Left lobe of liver (tissue), 2 donors: ENCODE measurements at regions not wholly inside any gene's neighbourhood (a gene's known extent, or its start where the extent isn't known, plus 50 kb on each side); places are given as distances from the start of the nearest gene placed in this dataset.

Experiments used
- ATAC-seq: fragments of 200-7000 bp; cut with Tn5 transposase; one replicate; pipeline ENCODE4 v1.9.1; 2020; ENCODE audit warnings: mild to moderate bottlenecking, moderate library complexity
- DNase-seq: peaks from one replicate; pipeline ENCODE4 v3.0.0-alpha.2; 2020; ENCODE audit warnings: low spot score
- donor health status: DM: no; HTN: no; CAD: no; lungs with moderate emphysema.
- donor health status: DM: no; HTN: yes; CAD: no.

- ATAC-seq: no peak
- no peak for DNase-seq
These were observed 758.7 kb downstream of the BRD1 start for GRCh38 chr22:49068861-49069500.

- no peak for ATAC-seq
- DNase-seq: no peak
These were observed 760.2 kb downstream of the BRD1 start for GRCh38 chr22:49067504-49067903.

- ATAC-seq (no peak), DNase-seq (no peak)
These were observed 761.1 kb downstream of the BRD1 start for GRCh38 chr22:49066619-49067018.

DNA sequence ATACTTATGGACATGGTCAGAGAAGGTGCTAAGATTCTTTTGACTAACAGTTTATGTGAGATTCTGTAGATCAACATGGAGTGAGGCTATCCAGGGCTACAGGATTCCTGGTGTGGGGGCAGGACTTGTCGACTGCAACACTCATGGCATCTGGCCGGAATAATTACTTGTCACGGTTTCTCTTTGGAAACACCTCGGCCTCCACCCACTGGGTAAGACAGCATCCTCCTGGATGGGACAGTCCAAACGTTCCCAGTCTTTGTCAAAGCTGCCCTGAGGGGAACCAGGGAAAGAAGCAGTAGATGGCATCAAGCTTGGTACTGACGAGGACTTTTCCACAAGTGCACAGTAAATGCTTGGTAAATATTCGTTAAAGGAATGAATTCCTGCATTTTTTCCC lies 762.8 kb downstream of the BRD1 start:
- ATAC-seq: no peak
- no peak for DNase-seq

- DNase-seq: no peak
- ATAC-seq: no peak
These were observed 764.2 kb downstream of the BRD1 start for GRCh38 chr22:49063545-49063890.

DNA sequence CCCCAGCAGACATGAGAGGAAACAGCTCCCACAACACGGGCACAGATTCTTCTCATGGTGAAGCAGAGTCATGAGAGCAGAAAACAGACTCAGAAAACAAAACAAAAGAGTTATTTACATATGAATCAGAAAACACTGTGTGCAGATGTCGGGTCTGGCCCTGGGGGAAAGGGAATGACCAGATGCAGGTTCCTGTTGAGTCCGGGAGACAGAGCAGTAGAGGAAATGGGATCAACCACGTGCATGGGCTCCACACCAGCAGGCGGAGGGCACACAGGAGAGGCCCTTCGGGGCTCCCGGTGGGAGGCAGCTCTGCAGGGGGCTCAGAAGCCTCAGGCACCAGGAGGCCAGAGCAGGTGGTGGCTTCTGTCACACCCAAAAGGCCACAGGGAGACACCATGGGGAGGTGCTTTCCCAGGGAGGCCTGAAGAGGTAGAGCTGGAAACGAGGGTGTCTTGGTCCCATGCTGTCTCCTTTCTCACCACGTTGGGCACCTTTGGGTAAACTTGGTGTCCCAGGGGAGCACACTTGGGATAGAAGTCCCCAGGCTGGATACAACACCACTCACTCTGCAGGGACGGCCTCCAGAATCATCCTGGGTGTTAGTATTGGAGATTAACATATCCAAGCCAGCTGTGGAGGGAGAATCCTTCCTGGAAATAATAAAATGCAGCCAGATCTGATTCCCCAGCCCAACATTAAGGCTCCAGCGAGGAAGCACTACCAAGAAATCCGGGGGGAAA lies 764.7 kb downstream of the BRD1 start:
- no peak for ATAC-seq
- DNase-seq: no peak

DNA sequence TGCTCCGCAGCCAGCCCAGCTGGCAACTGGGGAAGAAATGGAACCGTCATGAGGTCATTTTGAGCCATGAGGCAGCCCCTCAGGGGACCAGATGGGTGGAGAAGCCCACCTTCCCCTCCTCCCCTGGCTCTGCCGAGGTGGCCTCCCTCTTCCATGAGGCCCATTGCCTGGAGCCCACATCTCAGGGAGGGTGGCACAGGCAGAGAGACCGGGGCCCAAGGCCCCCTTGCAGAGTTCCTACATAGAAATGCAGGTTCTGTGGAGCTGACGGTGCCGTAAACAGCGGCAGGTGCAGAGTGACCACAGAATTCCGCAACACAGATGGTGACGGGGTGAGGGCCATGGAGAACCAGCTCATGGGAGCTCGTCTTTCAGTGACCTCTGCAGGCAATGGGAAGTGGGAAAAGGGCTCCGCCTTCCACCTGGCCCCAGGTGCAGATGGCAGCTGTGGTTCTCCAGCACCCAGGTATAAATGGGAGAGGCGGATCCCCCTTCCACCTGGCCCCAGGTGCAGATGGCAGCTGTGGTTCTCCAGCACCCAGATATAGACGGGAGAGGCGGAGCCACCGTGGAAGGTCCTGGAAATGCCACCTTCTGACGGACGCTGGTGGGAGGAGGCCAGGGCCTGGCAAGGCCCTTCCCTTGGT lies 765.4 kb downstream of the BRD1 start:
- no peak for ATAC-seq
- DNase-seq: no peak

DNA sequence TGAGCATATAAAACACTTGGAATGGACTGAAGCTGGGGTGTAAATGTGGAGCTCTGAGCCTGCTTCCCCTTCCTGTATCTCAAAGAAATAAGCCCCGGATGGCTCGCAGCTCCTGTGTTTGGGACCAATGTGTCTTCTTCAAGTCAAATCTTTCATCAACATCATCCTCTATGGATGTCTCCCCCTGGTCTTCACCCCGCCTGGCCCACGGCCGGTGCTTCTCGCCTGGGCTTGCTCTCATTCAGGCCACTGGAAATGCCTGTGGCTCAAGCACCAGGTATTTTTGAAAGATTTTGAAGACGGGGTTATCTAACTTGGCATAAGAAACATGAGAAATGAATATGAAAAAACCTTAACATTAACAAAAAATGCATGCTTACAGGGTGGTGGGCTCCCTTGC lies 769.8 kb downstream of the BRD1 start:
- DNase-seq (no peak), ATAC-seq (no peak)

DNA sequence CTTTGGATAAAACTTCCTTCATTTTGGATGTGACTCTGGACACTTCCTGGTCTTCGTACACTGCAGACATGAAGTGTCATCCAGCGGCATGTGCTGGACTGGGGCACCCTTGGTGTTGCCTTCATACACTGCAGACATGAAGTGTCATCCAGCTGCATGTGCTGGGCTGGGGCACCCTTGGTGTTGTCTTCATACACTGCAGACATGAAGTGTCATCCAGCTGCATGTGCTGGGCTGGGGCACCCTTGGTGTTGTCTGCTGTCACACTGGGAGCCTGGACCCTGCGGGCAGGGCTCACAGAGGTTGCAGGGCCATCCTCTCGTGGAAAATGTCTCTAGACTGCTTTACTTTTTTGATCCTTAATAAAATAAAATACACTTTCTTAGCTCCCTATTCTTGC lies 771.4 kb downstream of the BRD1 start:
- DNase-seq: no peak
- no peak for ATAC-seq

GRCh38 chr22:49055406-49055805 lies 772.3 kb downstream of the BRD1 start:
- ATAC-seq (no peak), DNase-seq (no peak)

DNA sequence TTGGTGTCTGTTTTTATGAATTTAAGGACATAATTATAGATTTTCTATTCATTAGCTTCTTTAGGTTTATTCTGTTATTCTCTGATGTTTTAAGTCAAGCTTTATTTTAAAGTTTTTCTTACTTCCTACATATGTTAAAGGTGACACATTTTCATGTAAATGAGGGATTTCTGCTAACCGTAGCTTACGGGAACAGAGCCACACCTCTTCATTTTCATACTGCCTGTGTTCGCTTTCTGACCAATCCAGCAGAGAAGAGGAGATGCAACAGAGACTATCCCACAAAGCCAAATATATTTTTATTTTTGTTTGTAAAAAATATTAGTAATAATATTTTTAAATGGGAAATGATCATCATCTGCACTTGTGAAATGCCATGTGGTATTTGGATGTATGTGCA lies 774.1 kb downstream of the BRD1 start:
- ATAC-seq: no peak
- DNase-seq: no peak

DNA sequence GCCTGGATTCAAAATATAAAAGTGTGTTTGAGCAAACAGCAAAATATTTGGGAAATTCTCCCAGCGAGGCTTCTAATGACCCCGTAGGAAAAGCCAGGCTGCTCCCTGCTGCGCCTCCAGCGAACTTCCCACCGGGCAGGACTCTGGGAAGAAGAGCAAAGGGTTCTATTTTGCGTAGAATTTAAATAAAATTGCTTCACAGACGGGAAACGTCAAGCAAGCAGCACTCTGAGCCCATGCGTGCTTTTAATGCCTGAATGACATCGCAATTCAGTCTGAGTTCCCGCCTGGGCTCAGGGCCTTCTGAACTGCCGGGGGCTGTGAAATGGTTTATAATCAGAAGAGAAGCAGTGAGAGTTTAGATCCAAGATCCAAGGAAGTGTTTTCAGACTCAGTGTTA lies 775.1 kb downstream of the BRD1 start:
- ATAC-seq (no peak), DNase-seq (no peak)

DNA sequence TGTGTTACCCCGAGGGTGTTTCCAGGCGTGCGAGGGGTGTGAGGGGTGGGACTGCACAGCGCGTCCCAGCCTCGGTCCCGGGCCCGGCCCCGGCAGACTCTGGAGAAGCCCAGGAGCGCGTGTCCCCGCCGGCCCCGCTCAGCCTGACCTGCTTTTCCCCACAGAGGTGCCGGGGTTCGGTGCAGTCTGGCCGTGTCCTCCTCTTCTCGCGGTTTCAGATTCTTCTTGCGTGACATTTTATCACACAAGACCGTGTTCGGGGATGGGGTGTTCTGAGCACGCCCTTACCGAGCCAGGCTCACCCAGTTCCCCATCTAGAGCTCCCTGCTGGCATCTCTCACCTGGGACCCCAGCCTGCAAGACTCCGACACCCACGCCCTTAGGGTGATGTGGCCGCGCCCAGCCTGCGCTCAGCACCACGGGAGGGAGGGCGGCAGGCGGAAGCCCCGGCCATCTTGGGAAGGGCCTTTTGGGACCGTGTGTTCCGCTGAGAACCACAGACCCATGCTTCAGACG lies 775.6 kb downstream of the BRD1 start:
- ATAC-seq (no peak), DNase-seq (no peak)

- no peak for DNase-seq
- no peak for ATAC-seq
These were observed 776.1 kb downstream of the BRD1 start for GRCh38 chr22:49051491-49052022.

GRCh38 chr22:49049691-49050090 lies 778.0 kb downstream of the BRD1 start:
- ATAC-seq (no peak), DNase-seq (no peak)

DNA sequence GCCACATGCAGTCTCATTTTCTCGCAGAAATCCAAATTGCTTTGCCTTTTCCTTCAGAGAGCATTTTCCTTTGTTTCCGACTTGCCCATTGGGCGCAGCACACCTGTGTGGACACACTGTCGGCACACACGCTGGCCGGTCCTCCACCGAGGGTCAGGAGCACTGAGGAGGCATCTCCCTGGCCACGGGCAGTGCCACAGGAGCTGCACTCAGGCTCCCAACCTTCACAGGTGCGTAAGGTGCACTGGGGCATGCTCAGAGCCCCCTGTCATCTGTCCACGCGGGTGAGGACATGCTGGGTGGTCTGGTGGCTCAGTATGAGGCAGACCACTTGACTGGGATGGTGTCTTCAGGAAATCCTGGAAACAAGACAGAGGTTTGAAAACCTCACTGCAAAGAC lies 779.1 kb downstream of the BRD1 start:
- no peak for ATAC-seq

GRCh38 chr22:49047447-49047846 lies 780.2 kb downstream of the BRD1 start:
- ATAC-seq (no peak), DNase-seq (no peak)

More for the DNA sequence above, 779.1 kb downstream of the BRD1 start:
- DNase-seq: no peak

GRCh38 chr22:49046546-49047361 lies 780.9 kb downstream of the BRD1 start:
- DNase-seq: no peak

GRCh38 chr22:49046000-49046545 lies 781.6 kb downstream of the BRD1 start:
- no peak for ATAC-seq
- no peak for DNase-seq

More at GRCh38 chr22:49046546-49047361, 780.9 kb downstream of the BRD1 start:
- ATAC-seq: peak; percentile 82

- DNase-seq: no peak
- no peak for ATAC-seq
These were observed 782.4 kb downstream of the BRD1 start for GRCh38 chr22:49045276-49045675.

DNA sequence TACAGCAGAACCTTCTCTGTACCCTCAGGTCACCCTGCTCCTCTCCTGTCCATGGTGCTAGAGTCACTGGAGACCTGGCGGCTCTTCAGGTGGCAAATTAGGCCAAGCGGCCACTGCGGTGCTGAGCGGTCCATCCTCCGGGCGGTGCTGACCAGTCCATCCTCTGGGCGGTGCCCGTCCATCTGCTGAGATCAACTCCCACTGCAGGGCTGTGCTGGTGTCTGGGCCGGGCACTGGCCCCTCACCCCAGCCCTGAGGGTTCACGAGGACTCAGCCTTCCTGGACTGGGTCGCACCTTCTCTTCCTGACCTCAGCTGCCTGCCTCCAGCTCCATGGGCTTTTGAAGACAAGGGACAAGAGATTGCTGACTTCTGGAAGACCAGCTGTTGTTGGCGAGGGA lies 782.9 kb downstream of the BRD1 start:
- DNase-seq (no peak), ATAC-seq (no peak)
